GM23338 (cell line): ENCODE measurements at regions not wholly inside any gene's neighbourhood (a gene's known extent, or its start where the extent isn't known, plus 50 kb on each side); places are given as distances from the start of the nearest gene placed in this dataset.
A peak's percentile ranks its signal among the peaks of the same experiment; 100 is the strongest.

ENCODE experiments used
- ATAC-seq: fragments of 200-7000 bp; cut with Tn5 transposase; 3 replicates; pipeline ENCODE4 v1.9.1; 2020
- DNase-seq: peaks from one replicate; pipeline ENCODE4 v3.0.0-alpha.2; 2015; ENCODE audit warnings: low spot score
- H2AFZ ChIP-seq: fragments of 200-600 bp; sonication (generic); 2 replicates; pipeline ENCODE4 v1.8.0; 2016; ENCODE audit warnings: antibody characterized with exemption, mild to moderate bottlenecking, moderate library complexity
- H3F3A ChIP-seq: fragments of 200-600 bp; sonication (generic); replicated peaks from 2 replicates; pipeline ENCODE4 v1.8.0; 2017; ENCODE audit warnings: antibody characterized with exemption, mixed run types, low read depth
- H3K27ac ChIP-seq: fragments of 200-600 bp; sonication (generic); 2 replicates; pipeline ENCODE4 v1.6.1; 2016; ENCODE audit warnings: low read depth
- H3K27me3 ChIP-seq: fragments of 200-600 bp; sonication (generic); 2 replicates; pipeline ENCODE4 v1.8.0; 2016; ENCODE audit warnings: mild to moderate bottlenecking, mixed run types, moderate library complexity; ENCODE audit not compliant: insufficient read depth
- H3K36me3 ChIP-seq: fragments of 200-600 bp; sonication (generic); 2 replicates; pipeline ENCODE4 v1.8.0; 2016; ENCODE audit warnings: mild to moderate bottlenecking; ENCODE audit not compliant: insufficient read depth
- H3K4me1 ChIP-seq: fragments of 200-600 bp; sonication (generic); 2 replicates; pipeline ENCODE4 v1.8.0; 2016; ENCODE audit warnings: mild to moderate bottlenecking, moderate library complexity; ENCODE audit not compliant: insufficient read depth
- H3K4me2 ChIP-seq: fragments of 200-600 bp; sonication (generic); 2 replicates; pipeline ENCODE4 v1.7.1; 2017; ENCODE audit warnings: mixed run types
- H3K4me3 ChIP-seq: fragments of 200-600 bp; sonication (generic); 2 replicates; pipeline ENCODE4 v1.6.1; 2016; ENCODE audit warnings: mixed run types
- H3K79me2 ChIP-seq: fragments of 200-600 bp; sonication (generic); replicated peaks from 2 replicates; pipeline ENCODE4 v1.8.0; 2017; ENCODE audit warnings: mild to moderate bottlenecking; ENCODE audit not compliant: insufficient read depth
- H3K9me2 ChIP-seq: fragments of 200-600 bp; sonication (generic); 2 replicates; pipeline ENCODE4 v1.8.0; 2017; ENCODE audit not compliant: insufficient read depth
- H4K20me1 ChIP-seq: fragments of 200-600 bp; sonication (generic); replicated peaks from 2 replicates; pipeline ENCODE4 v1.8.0; 2017; ENCODE audit warnings: mild to moderate bottlenecking; ENCODE audit not compliant: insufficient read depth
- H3K27ac Mint-ChIP-seq: 2 replicates; pipeline ENCODE4 v1.8.0; 2020; ENCODE audit warnings: inconsistent platforms, mild to moderate bottlenecking, moderate library complexity, mixed read lengths
- H3K27me3 Mint-ChIP-seq: 3 replicates; pipeline ENCODE4 v1.8.0; 2022; ENCODE audit warnings: low read depth, mild to moderate bottlenecking, moderate library complexity, mixed read lengths, inconsistent platforms; ENCODE audit not compliant: insufficient read depth, poor library complexity
- H3K36me3 Mint-ChIP-seq: 3 replicates; pipeline ENCODE4 v1.8.0; 2021; ENCODE audit warnings: low read depth, mild to moderate bottlenecking, inconsistent platforms, moderate library complexity, mixed read lengths
- H3K4me1 Mint-ChIP-seq: 3 replicates; pipeline ENCODE4 v1.8.0; 2020; ENCODE audit warnings: mild to moderate bottlenecking, inconsistent platforms, mixed read lengths
- H3K4me3 Mint-ChIP-seq: 3 replicates; pipeline ENCODE4 v1.8.0; 2021; ENCODE audit warnings: moderate library complexity, mild to moderate bottlenecking, inconsistent platforms, mixed read lengths
- H3K9me3 Mint-ChIP-seq: 3 replicates; pipeline ENCODE4 v1.8.0; 2020; ENCODE audit warnings: moderate library complexity, mild to moderate bottlenecking, inconsistent platforms, mixed read lengths
- CREB1 ChIP-seq: fragments of 250-450 bp; sonication (Bioruptor Pico); IDR thresholded peaks from 2 replicates; pipeline ENCODE4 v1.5.0; 2020; ENCODE audit warnings: low read depth, mild to moderate bottlenecking, moderate library complexity
- EZH2 ChIP-seq: fragments of 200-600 bp; sonication (generic); IDR thresholded peaks from one replicate; pipeline ENCODE4 v1.8.0; 2017; ENCODE audit warnings: antibody characterized with exemption, mild to moderate bottlenecking, low read depth; ENCODE audit not compliant: unreplicated experiment
- JUNB ChIP-seq: IDR thresholded peaks from one replicate; pipeline ENCODE4 v1.6.1; 2016; ENCODE audit warnings: antibody characterized with exemption; ENCODE audit not compliant: unreplicated experiment
- POLR2AphosphoS5 ChIP-seq: IDR thresholded peaks from 2 replicates; pipeline ENCODE4 v1.6.1; 2016; ENCODE audit warnings: antibody characterized with exemption, low read depth
- STAT1 ChIP-seq: IDR thresholded peaks from one replicate; pipeline ENCODE4 v1.6.1; 2016; ENCODE audit warnings: antibody characterized with exemption; ENCODE audit not compliant: unreplicated experiment
- TF ChIP-seq, protein P1 (sequence below): IDR thresholded peaks from 2 replicates; pipeline ENCODE4 v1.6.1; 2016; ENCODE audit warnings: antibody characterized with exemption
- TF ChIP-seq, protein P2 (sequence below): fragments of 250-450 bp; sonication (Bioruptor Pico); IDR thresholded peaks from 2 replicates; pipeline ENCODE4 v1.5.0; 2020; ENCODE audit warnings: mild to moderate bottlenecking, moderate library complexity
- TF ChIP-seq, protein P3 (sequence below): IDR thresholded peaks from one replicate; pipeline ENCODE4 v1.6.1; 2018; ENCODE audit warnings: antibody characterized with exemption; ENCODE audit not compliant: unreplicated experiment

DNA sequence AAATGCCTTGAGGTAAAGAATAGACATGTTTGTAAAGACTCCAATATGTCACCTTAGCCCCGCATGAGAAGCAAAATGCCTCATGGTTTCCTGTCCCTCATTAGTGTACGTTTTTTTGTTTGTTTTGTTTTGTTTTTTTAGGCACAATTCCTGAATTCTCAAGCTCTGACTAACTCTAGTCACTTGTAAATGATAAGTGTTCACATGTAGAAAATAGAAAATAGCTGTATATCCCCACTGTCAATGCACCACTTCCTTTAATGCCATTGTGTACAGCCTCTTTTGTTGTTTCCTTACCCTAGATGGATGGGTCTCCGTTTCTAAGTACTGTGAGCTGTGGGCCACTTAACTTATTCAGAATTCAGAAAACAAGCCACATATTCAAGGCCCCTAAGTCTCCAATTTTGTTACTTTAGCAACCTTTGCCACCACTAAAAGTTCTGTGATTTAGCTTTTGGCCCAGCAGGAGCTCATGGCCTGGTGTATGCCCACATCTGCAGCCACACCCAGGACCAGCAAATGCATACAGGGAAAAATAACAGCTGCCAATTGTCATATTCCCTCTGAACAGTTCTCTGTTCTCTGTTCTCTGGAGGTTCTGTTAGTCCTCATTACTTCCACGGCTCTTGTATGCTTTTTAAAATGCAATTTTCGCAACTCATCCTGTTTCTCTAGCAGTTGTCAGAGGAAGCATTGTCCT lies 655.5 kb downstream of the GBE1 start:
- H3K9me2 ChIP-seq, result 0 out of 2 replicates have a peak, but pooled peaks cover 3% of the 10 kb centered on the region
- no peak overlapping the region for H3K4me3 Mint-ChIP-seq
- H3K4me1 ChIP-seq, result no peaks in the 10 kb centered on the region
- H3K36me3 Mint-ChIP-seq, result no peaks in the 10 kb centered on the region
- DNase-seq (no peak), ATAC-seq (no peak)
- H3K27ac ChIP-seq, result no peak overlapping the region
- H2AFZ ChIP-seq, result peak overlapping the region; percentile 70
- H4K20me1 ChIP-seq, result no peaks in the 10 kb centered on the region
- no peaks in the 10 kb centered on the region; the same call in 2 of the 3 replicates for H3K9me3 Mint-ChIP-seq
- no peak overlapping the region for H3K27ac Mint-ChIP-seq
- no peak overlapping the region for H3K4me3 ChIP-seq
- H3K27me3 Mint-ChIP-seq, result no peaks in the 10 kb centered on the region
- H3F3A ChIP-seq, result no peaks in the 10 kb centered on the region
- no peaks in the 10 kb centered on the region for H3K4me1 Mint-ChIP-seq
- TF ChIP-seq, protein P1, sequence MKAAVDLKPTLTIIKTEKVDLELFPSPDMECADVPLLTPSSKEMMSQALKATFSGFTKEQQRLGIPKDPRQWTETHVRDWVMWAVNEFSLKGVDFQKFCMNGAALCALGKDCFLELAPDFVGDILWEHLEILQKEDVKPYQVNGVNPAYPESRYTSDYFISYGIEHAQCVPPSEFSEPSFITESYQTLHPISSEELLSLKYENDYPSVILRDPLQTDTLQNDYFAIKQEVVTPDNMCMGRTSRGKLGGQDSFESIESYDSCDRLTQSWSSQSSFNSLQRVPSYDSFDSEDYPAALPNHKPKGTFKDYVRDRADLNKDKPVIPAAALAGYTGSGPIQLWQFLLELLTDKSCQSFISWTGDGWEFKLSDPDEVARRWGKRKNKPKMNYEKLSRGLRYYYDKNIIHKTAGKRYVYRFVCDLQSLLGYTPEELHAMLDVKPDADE, result no peak
- TF ChIP-seq, protein P2, sequence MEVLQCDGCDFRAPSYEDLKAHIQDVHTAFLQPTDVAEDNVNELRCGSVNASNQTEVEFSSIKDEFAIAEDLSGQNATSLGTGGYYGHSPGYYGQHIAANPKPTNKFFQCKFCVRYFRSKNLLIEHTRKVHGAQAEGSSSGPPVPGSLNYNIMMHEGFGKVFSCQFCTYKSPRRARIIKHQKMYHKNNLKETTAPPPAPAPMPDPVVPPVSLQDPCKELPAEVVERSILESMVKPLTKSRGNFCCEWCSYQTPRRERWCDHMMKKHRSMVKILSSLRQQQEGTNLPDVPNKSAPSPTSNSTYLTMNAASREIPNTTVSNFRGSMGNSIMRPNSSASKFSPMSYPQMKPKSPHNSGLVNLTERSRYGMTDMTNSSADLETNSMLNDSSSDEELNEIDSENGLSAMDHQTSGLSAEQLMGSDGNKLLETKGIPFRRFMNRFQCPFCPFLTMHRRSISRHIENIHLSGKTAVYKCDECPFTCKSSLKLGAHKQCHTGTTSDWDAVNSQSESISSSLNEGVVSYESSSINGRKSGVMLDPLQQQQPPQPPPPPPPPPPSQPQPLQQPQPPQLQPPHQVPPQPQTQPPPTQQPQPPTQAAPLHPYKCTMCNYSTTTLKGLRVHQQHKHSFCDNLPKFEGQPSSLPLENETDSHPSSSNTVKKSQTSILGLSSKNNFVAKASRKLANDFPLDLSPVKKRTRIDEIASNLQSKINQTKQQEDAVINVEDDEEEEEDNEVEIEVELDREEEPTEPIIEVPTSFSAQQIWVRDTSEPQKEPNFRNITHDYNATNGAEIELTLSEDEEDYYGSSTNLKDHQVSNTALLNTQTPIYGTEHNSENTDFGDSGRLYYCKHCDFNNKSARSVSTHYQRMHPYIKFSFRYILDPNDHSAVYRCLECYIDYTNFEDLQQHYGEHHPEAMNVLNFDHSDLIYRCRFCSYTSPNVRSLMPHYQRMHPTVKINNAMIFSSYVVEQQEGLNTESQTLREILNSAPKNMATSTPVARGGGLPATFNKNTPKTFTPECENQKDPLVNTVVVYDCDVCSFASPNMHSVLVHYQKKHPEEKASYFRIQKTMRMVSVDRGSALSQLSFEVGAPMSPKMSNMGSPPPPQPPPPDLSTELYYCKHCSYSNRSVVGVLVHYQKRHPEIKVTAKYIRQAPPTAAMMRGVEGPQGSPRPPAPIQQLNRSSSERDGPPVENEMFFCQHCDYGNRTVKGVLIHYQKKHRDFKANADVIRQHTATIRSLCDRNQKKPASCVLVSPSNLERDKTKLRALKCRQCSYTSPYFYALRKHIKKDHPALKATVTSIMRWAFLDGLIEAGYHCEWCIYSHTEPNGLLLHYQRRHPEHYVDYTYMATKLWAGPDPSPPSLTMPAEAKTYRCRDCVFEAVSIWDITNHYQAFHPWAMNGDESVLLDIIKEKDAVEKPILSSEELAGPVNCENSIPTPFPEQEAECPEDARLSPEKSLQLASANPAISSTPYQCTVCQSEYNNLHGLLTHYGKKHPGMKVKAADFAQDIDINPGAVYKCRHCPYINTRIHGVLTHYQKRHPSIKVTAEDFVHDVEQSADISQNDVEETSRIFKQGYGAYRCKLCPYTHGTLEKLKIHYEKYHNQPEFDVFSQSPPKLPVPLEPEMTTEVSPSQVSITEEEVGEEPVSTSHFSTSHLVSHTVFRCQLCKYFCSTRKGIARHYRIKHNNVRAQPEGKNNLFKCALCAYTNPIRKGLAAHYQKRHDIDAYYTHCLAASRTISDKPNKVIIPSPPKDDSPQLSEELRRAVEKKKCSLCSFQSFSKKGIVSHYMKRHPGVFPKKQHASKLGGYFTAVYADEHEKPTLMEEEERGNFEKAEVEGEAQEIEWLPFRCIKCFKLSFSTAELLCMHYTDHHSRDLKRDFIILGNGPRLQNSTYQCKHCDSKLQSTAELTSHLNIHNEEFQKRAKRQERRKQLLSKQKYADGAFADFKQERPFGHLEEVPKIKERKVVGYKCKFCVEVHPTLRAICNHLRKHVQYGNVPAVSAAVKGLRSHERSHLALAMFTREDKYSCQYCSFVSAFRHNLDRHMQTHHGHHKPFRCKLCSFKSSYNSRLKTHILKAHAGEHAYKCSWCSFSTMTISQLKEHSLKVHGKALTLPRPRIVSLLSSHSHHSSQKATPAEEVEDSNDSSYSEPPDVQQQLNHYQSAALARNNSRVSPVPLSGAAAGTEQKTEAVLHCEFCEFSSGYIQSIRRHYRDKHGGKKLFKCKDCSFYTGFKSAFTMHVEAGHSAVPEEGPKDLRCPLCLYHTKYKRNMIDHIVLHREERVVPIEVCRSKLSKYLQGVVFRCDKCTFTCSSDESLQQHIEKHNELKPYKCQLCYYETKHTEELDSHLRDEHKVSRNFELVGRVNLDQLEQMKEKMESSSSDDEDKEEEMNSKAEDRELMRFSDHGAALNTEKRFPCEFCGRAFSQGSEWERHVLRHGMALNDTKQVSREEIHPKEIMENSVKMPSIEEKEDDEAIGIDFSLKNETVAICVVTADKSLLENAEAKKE, result no peak
- no peak for TF ChIP-seq JUNB
- TF ChIP-seq, protein P3, sequence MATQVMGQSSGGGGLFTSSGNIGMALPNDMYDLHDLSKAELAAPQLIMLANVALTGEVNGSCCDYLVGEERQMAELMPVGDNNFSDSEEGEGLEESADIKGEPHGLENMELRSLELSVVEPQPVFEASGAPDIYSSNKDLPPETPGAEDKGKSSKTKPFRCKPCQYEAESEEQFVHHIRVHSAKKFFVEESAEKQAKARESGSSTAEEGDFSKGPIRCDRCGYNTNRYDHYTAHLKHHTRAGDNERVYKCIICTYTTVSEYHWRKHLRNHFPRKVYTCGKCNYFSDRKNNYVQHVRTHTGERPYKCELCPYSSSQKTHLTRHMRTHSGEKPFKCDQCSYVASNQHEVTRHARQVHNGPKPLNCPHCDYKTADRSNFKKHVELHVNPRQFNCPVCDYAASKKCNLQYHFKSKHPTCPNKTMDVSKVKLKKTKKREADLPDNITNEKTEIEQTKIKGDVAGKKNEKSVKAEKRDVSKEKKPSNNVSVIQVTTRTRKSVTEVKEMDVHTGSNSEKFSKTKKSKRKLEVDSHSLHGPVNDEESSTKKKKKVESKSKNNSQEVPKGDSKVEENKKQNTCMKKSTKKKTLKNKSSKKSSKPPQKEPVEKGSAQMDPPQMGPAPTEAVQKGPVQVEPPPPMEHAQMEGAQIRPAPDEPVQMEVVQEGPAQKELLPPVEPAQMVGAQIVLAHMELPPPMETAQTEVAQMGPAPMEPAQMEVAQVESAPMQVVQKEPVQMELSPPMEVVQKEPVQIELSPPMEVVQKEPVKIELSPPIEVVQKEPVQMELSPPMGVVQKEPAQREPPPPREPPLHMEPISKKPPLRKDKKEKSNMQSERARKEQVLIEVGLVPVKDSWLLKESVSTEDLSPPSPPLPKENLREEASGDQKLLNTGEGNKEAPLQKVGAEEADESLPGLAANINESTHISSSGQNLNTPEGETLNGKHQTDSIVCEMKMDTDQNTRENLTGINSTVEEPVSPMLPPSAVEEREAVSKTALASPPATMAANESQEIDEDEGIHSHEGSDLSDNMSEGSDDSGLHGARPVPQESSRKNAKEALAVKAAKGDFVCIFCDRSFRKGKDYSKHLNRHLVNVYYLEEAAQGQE, result no peak
- no peak for TF ChIP-seq POLR2AphosphoS5
- no peak for TF ChIP-seq CREB1 (CRISPR knock-in tag)
- no peak for TF ChIP-seq STAT1
- no peak for TF ChIP-seq EZH2
- no peaks in the 10 kb centered on the region for H3K27me3 ChIP-seq
- no peak overlapping the region for H3K4me2 ChIP-seq
- H3K36me3 ChIP-seq, result no peaks in the 10 kb centered on the region
- H3K79me2 ChIP-seq, result no peaks in the 10 kb centered on the region
